Spinal cord (tissue), 9 donors: ENCODE measurements at regions not wholly inside any gene's neighbourhood (a gene's known extent, or its start where the extent isn't known, plus 50 kb on each side); places are given as distances from the start of the nearest gene placed in this dataset.
A peak's percentile ranks its signal among the peaks of the same experiment; 100 is the strongest.
"Not testable (repeated sequence)": the region's sequence is repeated elsewhere in the genome, so short reads cannot be mapped to it uniquely, and the experiment has no call there.

Source experiments
- DNase-seq, 6 donors: peaks; one replicate each; pipeline versions ENCODE4 v3.0.0 to v3.0.0-alpha.2; 2013 to 2015; ENCODE audit warnings: low spot score in 6 of 6, low read depth in 4 of 6
- H3K27ac ChIP-seq: one replicate; pipeline ENCODE4 v1.5.1; 2013; ENCODE audit warnings: low read depth, low read length, control low read depth
- H3K27me3 ChIP-seq: one replicate; pipeline ENCODE4 v1.6.1; 2013; ENCODE audit warnings: low read length; ENCODE audit not compliant: control insufficient read depth, insufficient read depth
- H3K36me3 ChIP-seq: one replicate; pipeline ENCODE4 v1.6.1; 2013; ENCODE audit warnings: low read length; ENCODE audit not compliant: control insufficient read depth, insufficient read depth
- H3K4me1 ChIP-seq: one replicate; pipeline ENCODE4 v1.6.1; 2013; ENCODE audit warnings: low read length; ENCODE audit not compliant: control insufficient read depth, insufficient read depth
- H3K4me3 ChIP-seq: one replicate; pipeline ENCODE4 v1.5.1; 2013; ENCODE audit warnings: low read depth, low read length, control low read depth
- H3K9me3 ChIP-seq: one replicate; pipeline ENCODE4 v1.6.1; 2013; ENCODE audit warnings: low read length; ENCODE audit not compliant: control insufficient read depth, insufficient read depth
- WGBS: methylation state at CpG from one replicate; pipeline ENCODE4 v1.1.5; 2013; ENCODE audit warnings: missing lambda C conversion rate; ENCODE audit not compliant: insufficient coverage; 5-methylcytosine and 5-hydroxymethylcytosine counted together
- donor health status: healthy.

GRCh38 chr5:167361795-167362194 is 929.6 kb upstream of the WWC1 start:
- Histone ChIP-seq H3K27ac (no peak overlapping the region), H3K27me3 (no peaks in the 10 kb centered on the region), H3K4me3 (no peak overlapping the region), H3K9me3 (no peaks in the 10 kb centered on the region), H3K36me3 (no peaks in the 10 kb centered on the region), H3K4me1 (no peaks in the 10 kb centered on the region)
- peak in 1 of 6 donors; percentile 21 for DNase-seq
- WGBS, result no CpG with 5 or more reads among the region's 1 CpG

GRCh38 chr5:167363065-167363464 is 928.4 kb upstream of the WWC1 start:
- no CpG with 5 or more reads among the region's 2 CpGs for WGBS
- no peaks in the 10 kb centered on the region for H3K4me1 ChIP-seq
- DNase-seq, result no peak
- no peaks in the 10 kb centered on the region for H3K27me3 ChIP-seq
- H3K36me3 ChIP-seq, result no peaks in the 10 kb centered on the region
- H3K9me3 ChIP-seq, result no peaks in the 10 kb centered on the region
- no peak overlapping the region for H3K27ac ChIP-seq
- no peak overlapping the region for H3K4me3 ChIP-seq

GRCh38 chr5:167375125-167375524 is 916.3 kb upstream of the WWC1 start:
- Histone ChIP-seq H3K4me1 (no peaks in the 10 kb centered on the region), H3K9me3 (no peaks in the 10 kb centered on the region), H3K27ac (no peak overlapping the region), H3K27me3 (no peaks in the 10 kb centered on the region), H3K36me3 (peaks cover 2% of the 10 kb centered on the region), H3K4me3 (no peak overlapping the region)
- WGBS, result 94% methylated on average over 12 of the region's 17 CpGs
- no peak for DNase-seq

- DNase-seq, result peak in 2 of 6 donors; percentile 16 to 32
- WGBS, result 52% methylated on average over 3 of the region's 9 CpGs
Measured at GRCh38 chr5:167378894-167379723, 912.3 kb upstream of the WWC1 start.

GRCh38 chr5:167381457-167381856 is 910.0 kb upstream of the WWC1 start:
- WGBS, result no CpG with 5 or more reads among the region's 1 CpG
- Histone ChIP-seq H3K9me3 (no peaks in the 10 kb centered on the region), H3K4me3 (no peak overlapping the region), H3K27me3 (no peaks in the 10 kb centered on the region), H3K27ac (no peak overlapping the region), H3K36me3 (no peaks in the 10 kb centered on the region), H3K4me1 (no peaks in the 10 kb centered on the region)
- DNase-seq, result no peak

More at GRCh38 chr5:167378894-167379723, 912.3 kb upstream of the WWC1 start:
- Histone ChIP-seq H3K36me3 (peaks cover 2% of the 10 kb centered on the region), H3K4me1 (no peaks in the 10 kb centered on the region), H3K27ac (no peak overlapping the region), H3K9me3 (no peaks in the 10 kb centered on the region), H3K4me3 (no peak overlapping the region), H3K27me3 (no peaks in the 10 kb centered on the region)

- H3K27ac ChIP-seq, result no peak overlapping the region
- no CpG with 5 or more reads among the region's 4 CpGs for WGBS
- no peaks in the 10 kb centered on the region for H3K27me3 ChIP-seq
- no peaks in the 10 kb centered on the region for H3K4me1 ChIP-seq
- H3K36me3 ChIP-seq, result no peaks in the 10 kb centered on the region
- no peaks in the 10 kb centered on the region for H3K9me3 ChIP-seq
- H3K4me3 ChIP-seq, result no peak overlapping the region
- DNase-seq, result no peak
Measured at GRCh38 chr5:167389537-167389936, 901.9 kb upstream of the WWC1 start.

GRCh38 chr5:167391286-167391685 is 900.2 kb upstream of the WWC1 start:
- not testable (repeated sequence) for H3K4me3 ChIP-seq, H3K4me1 ChIP-seq, H3K27me3 ChIP-seq, H3K9me3 ChIP-seq, DNase-seq, H3K36me3 ChIP-seq, H3K27ac ChIP-seq
- WGBS, result 90% methylated on average over 2 of the region's 4 CpGs

GRCh38 chr5:167392240-167392639 is 899.2 kb upstream of the WWC1 start:
- H3K4me3 ChIP-seq, result no peak overlapping the region
- H3K4me1 ChIP-seq, result no peaks in the 10 kb centered on the region
- H3K27ac ChIP-seq, result no peak overlapping the region
- 42% methylated on average over 2 of the region's 5 CpGs for WGBS
- no peaks in the 10 kb centered on the region for H3K9me3 ChIP-seq
- H3K36me3 ChIP-seq, result no peaks in the 10 kb centered on the region
- no peak for DNase-seq
- H3K27me3 ChIP-seq, result no peaks in the 10 kb centered on the region

GRCh38 chr5:167393358-167393757 is 898.1 kb upstream of the WWC1 start:
- DNase-seq, result no peak
- H3K27ac ChIP-seq, result no peak overlapping the region
- H3K9me3 ChIP-seq, result no peaks in the 10 kb centered on the region
- no peaks in the 10 kb centered on the region for H3K4me1 ChIP-seq
- H3K4me3 ChIP-seq, result no peak overlapping the region
- H3K27me3 ChIP-seq, result no peaks in the 10 kb centered on the region
- H3K36me3 ChIP-seq, result no peaks in the 10 kb centered on the region

GRCh38 chr5:167402671-167403070 is 888.8 kb upstream of the WWC1 start:
- Histone ChIP-seq H3K36me3 (no peaks in the 10 kb centered on the region), H3K4me1 (no peaks in the 10 kb centered on the region), H3K4me3 (no peak overlapping the region), H3K27me3 (no peaks in the 10 kb centered on the region), H3K27ac (no peak overlapping the region), H3K9me3 (no peaks in the 10 kb centered on the region)
- no peak for DNase-seq
- WGBS, result 60% methylated on average over 1 of the region's 2 CpGs
